ENCODE measurements at regions not wholly inside any gene's neighbourhood (a gene's known extent, or its start where the extent isn't known, plus 50 kb on each side); places are given as distances from the start of the nearest gene placed in this dataset.

GRCh38 chr1:232346844-232347243 lies 283.1 kb downstream of the SIPA1L2 start:
- TF ChIP-seq, protein P1, sequence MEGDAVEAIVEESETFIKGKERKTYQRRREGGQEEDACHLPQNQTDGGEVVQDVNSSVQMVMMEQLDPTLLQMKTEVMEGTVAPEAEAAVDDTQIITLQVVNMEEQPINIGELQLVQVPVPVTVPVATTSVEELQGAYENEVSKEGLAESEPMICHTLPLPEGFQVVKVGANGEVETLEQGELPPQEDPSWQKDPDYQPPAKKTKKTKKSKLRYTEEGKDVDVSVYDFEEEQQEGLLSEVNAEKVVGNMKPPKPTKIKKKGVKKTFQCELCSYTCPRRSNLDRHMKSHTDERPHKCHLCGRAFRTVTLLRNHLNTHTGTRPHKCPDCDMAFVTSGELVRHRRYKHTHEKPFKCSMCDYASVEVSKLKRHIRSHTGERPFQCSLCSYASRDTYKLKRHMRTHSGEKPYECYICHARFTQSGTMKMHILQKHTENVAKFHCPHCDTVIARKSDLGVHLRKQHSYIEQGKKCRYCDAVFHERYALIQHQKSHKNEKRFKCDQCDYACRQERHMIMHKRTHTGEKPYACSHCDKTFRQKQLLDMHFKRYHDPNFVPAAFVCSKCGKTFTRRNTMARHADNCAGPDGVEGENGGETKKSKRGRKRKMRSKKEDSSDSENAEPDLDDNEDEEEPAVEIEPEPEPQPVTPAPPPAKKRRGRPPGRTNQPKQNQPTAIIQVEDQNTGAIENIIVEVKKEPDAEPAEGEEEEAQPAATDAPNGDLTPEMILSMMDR (conservative IDR thresholded peaks at IDR 0.05; ENCODE audit: low read depth, low read length) = no peak
- TF ChIP-seq EZH2phosphoT487 (IDR thresholded peaks at IDR 0.05; ENCODE audit: borderline replicate concordance, low read length) = no peak

All from PC-3 (cell line).